ENCODE measurements at regions not wholly inside any gene's neighbourhood (a gene's known extent, or its start where the extent isn't known, plus 50 kb on each side); places are given as distances from the start of the nearest gene placed in this dataset.

GRCh38 chr7:114295522-114295921 is 119.1 kb upstream of the FOXP2 start:
- TF ChIP-seq CTCF (IDR thresholded peaks at IDR 0.05) (no peak), ZFX (IDR thresholded peaks at IDR 0.05; ENCODE audit: borderline replicate concordance) (no peak)
